GM10266 (cell line): ENCODE measurements at regions not wholly inside any gene's neighbourhood (a gene's known extent, or its start where the extent isn't known, plus 50 kb on each side); places are given as distances from the start of the nearest gene placed in this dataset.

ENCODE experiments used
- DNase-seq: peaks from one replicate; pipeline ENCODE4 v3.0.0; 2012; ENCODE audit errors: extremely low spot score
- CTCF ChIP-seq: IDR thresholded peaks from 2 replicates; pipeline ENCODE4 v1.5.1; 2012; ENCODE audit warnings: mild to moderate bottlenecking, low read depth; ENCODE audit not compliant: control insufficient read depth, insufficient read depth; ENCODE audit errors: missing control alignments

GRCh38 chr20:43853918-43854317 lies 60.7 kb upstream of the TOX2 start:
- no peak for TF ChIP-seq CTCF
- no peak for DNase-seq

- TF ChIP-seq CTCF = no peak
- DNase-seq = no peak
Measured at GRCh38 chr20:43853174-43853803, 61.4 kb upstream of the TOX2 start.

GRCh38 chr20:43849496-43850186 lies 65.0 kb upstream of the TOX2 start:
- DNase-seq = no peak
- no peak for TF ChIP-seq CTCF

GRCh38 chr20:43846516-43846905 lies 68.1 kb upstream of the TOX2 start:
- TF ChIP-seq CTCF = no peak
- no peak for DNase-seq

- DNase-seq = no peak
- no peak for TF ChIP-seq CTCF
Measured at GRCh38 chr20:43844778-43845614, 69.7 kb upstream of the TOX2 start.

GRCh38 chr20:43843965-43844660 lies 70.5 kb upstream of the TOX2 start:
- no peak for TF ChIP-seq CTCF
- DNase-seq = no peak
